ENCODE measurements at regions not wholly inside any gene's neighbourhood (a gene's known extent, or its start where the extent isn't known, plus 50 kb on each side); places are given as distances from the start of the nearest gene placed in this dataset.

- POLR2A ChIA-PET = no interaction called here
- no peaks in the 10 kb centered on the region for H3K27me3 Mint-ChIP-seq
- WGBS (ENCODE audit: insufficient coverage) = no CpG with 5 or more reads among the region's 3 CpGs
Observed at GRCh38 chr21:28804089-28804670, 188.5 kb downstream of the LTN1 start.

GRCh38 chr21:28801906-28802305, 190.8 kb downstream of the LTN1 start:
- H2AFZ ChIP-seq (ENCODE audit: insufficient read depth, low read depth, low read length, poor library complexity, severe bottlenecking) = no peak overlapping the region
- POLR2A ChIA-PET = no interaction called here
- Mint-ChIP-seq H3K9me3 (ENCODE audit: insufficient read depth) (peaks cover 3% of the 10 kb centered on the region), H3K4me3 (no peak overlapping the region), H3K4me1 (no peaks in the 10 kb centered on the region), H3K27ac (no peak overlapping the region), H3K27me3 (no peaks in the 10 kb centered on the region)
- no peak overlapping the region for H3K9ac ChIP-seq (ENCODE audit: low read length)
- intact Hi-C loops (cut with micrococcal nuclease) = no loop called here
- H4K20me1 ChIP-seq (ENCODE audit: control insufficient read depth, insufficient read depth, low read length, poor library complexity, severe bottlenecking) = no peaks in the 10 kb centered on the region
- TF ChIP-seq EZH2 (IDR thresholded peaks at IDR 0.05; ENCODE audit: borderline replicate concordance, insufficient read depth, low read depth, low read length, poor library complexity, severe bottlenecking) (no peak), CTCF (IDR thresholded peaks at IDR 0.05) (no peak)
- CTCF ChIA-PET = no interaction called here
- no peaks in the 10 kb centered on the region for H3K79me2 ChIP-seq (ENCODE audit: control insufficient read depth, insufficient read depth, low read length)
- no CpG with 5 or more reads among the region's 1 CpG for WGBS (ENCODE audit: insufficient coverage)
- H3K4me3 ChIP-seq (ENCODE audit: control extremely low read depth in 1 of 5, extremely low read depth in 1 of 5, insufficient read depth in 1 of 5, low read depth in 2 of 5, low read length in 4 of 5) = no peak overlapping the region
- ATAC-seq (ENCODE audit: low read depth) (no peak), DNase-seq (no peak)
- no peaks in the 10 kb centered on the region for H3K4me1 ChIP-seq (ENCODE audit: control insufficient read depth in 2 of 2, insufficient read depth in 2 of 2, low read length in 2 of 2)
- H3K36me3 ChIP-seq (replicated peaks in 1 of 2; ENCODE audit: control extremely low read depth in 1 of 2, control insufficient read depth in 1 of 2, extremely low read depth in 1 of 2, insufficient read depth in 2 of 2, low read length in 1 of 2) = no peaks in the 10 kb centered on the region
- no peaks in the 10 kb centered on the region for H3K27me3 ChIP-seq (replicated peaks in 1 of 4; ENCODE audit: control extremely low read depth in 1 of 4, control insufficient read depth in 3 of 4, insufficient read depth in 4 of 4, low read length in 3 of 4)
- H3K27ac ChIP-seq (ENCODE audit: low read length in 2 of 2) = no peak overlapping the region
- no peaks in the 10 kb centered on the region for H3K9me3 ChIP-seq (ENCODE audit: control extremely low read depth in 1 of 3, control insufficient read depth in 2 of 3, insufficient read depth in 1 of 3, low read length in 2 of 3)
- H3K4me2 ChIP-seq (replicated peaks; ENCODE audit: low read depth, low read length, poor library complexity, severe bottlenecking) = no peak overlapping the region

More at GRCh38 chr21:28804089-28804670, 188.5 kb downstream of the LTN1 start:
- no peak overlapping the region for H3K4me3 Mint-ChIP-seq
- no peaks in the 10 kb centered on the region for H3K9me3 ChIP-seq (ENCODE audit: control extremely low read depth in 1 of 3, control insufficient read depth in 2 of 3, insufficient read depth in 1 of 3, low read length in 2 of 3)
- intact Hi-C loops (cut with micrococcal nuclease) = no loop called here
- no peaks in the 10 kb centered on the region for H3K36me3 ChIP-seq (replicated peaks in 1 of 2; ENCODE audit: control extremely low read depth in 1 of 2, control insufficient read depth in 1 of 2, extremely low read depth in 1 of 2, insufficient read depth in 2 of 2, low read length in 1 of 2)
- DNase-seq (no peak), ATAC-seq (ENCODE audit: low read depth) (no peak)
- no peaks in the 10 kb centered on the region for H4K20me1 ChIP-seq (ENCODE audit: control insufficient read depth, insufficient read depth, low read length, poor library complexity, severe bottlenecking)
- H3K27ac Mint-ChIP-seq = no peak overlapping the region
- no peaks in the 10 kb centered on the region for H3K4me1 Mint-ChIP-seq
- no peak overlapping the region for H3K27ac ChIP-seq (ENCODE audit: low read length in 2 of 2)
- no peak overlapping the region for H3K4me3 ChIP-seq (ENCODE audit: control extremely low read depth in 1 of 5, extremely low read depth in 1 of 5, insufficient read depth in 1 of 5, low read depth in 2 of 5, low read length in 4 of 5)
- no peaks in the 10 kb centered on the region for H3K4me1 ChIP-seq (ENCODE audit: control insufficient read depth in 2 of 2, insufficient read depth in 2 of 2, low read length in 2 of 2)
- no peaks in the 10 kb centered on the region for H3K9me3 Mint-ChIP-seq (ENCODE audit: insufficient read depth)
- CTCF ChIA-PET = interaction anchor here (1.5 kb wide), 1 partner anchor 59 kb away, joined by 4 read pairs; no protein-coding TSS in a partner anchor
- H3K27me3 ChIP-seq (replicated peaks in 1 of 4; ENCODE audit: control extremely low read depth in 1 of 4, control insufficient read depth in 3 of 4, insufficient read depth in 4 of 4, low read length in 3 of 4) = no peaks in the 10 kb centered on the region
- no peak overlapping the region for H2AFZ ChIP-seq (ENCODE audit: insufficient read depth, low read depth, low read length, poor library complexity, severe bottlenecking)
- no peak overlapping the region for H3K4me2 ChIP-seq (replicated peaks; ENCODE audit: low read depth, low read length, poor library complexity, severe bottlenecking)
- no peak overlapping the region for H3K9ac ChIP-seq (ENCODE audit: low read length)
- H3K79me2 ChIP-seq (ENCODE audit: control insufficient read depth, insufficient read depth, low read length) = no peaks in the 10 kb centered on the region
- TF ChIP-seq EZH2 (IDR thresholded peaks at IDR 0.05; ENCODE audit: borderline replicate concordance, insufficient read depth, low read depth, low read length, poor library complexity, severe bottlenecking) (no peak), CTCF (IDR thresholded peaks at IDR 0.05) (no peak)
